H9 (cell line): ENCODE measurements at regions not wholly inside any gene's neighbourhood (a gene's known extent, or its start where the extent isn't known, plus 50 kb on each side); places are given as distances from the start of the nearest gene placed in this dataset.

ENCODE experiments used
- DNase-seq: peaks from one replicate; pipeline ENCODE4 v3.0.0-alpha.2; 2017
- H2AFZ ChIP-seq: one replicate; pipeline ENCODE4 v1.6.1; 2013; ENCODE audit warnings: mild to moderate bottlenecking, low read length, control low read depth, moderate library complexity
- H2AK5ac ChIP-seq: 2 replicates; pipeline ENCODE4 v1.6.1; 2013; ENCODE audit warnings: low read length, control low read depth, mixed read lengths; ENCODE audit not compliant: insufficient read length
- H2BK120ac ChIP-seq: one replicate; pipeline ENCODE4 v1.6.1; 2013; ENCODE audit warnings: low read depth, mild to moderate bottlenecking, low read length, control low read depth, inconsistent platforms; ENCODE audit not compliant: poor library complexity, severe bottlenecking
- H2BK12ac ChIP-seq: 2 replicates; pipeline ENCODE4 v1.6.1; 2013; ENCODE audit warnings: low read length, control low read depth, mixed read lengths, low read depth; ENCODE audit not compliant: insufficient read length
- H2BK15ac ChIP-seq: 2 replicates; pipeline ENCODE4 v1.6.1; 2013; ENCODE audit warnings: low read depth, low read length, control low read depth
- H2BK20ac ChIP-seq: one replicate; pipeline ENCODE4 v1.6.1; 2013; ENCODE audit warnings: low read depth, mild to moderate bottlenecking, low read length, control low read depth, inconsistent platforms; ENCODE audit not compliant: poor library complexity, severe bottlenecking
- H2BK5ac ChIP-seq: 2 replicates; pipeline ENCODE4 v1.6.1; 2013; ENCODE audit warnings: low read length, control low read depth, mixed read lengths; ENCODE audit not compliant: insufficient read length
- H3K14ac ChIP-seq: 2 replicates; pipeline ENCODE4 v1.6.1; 2013; ENCODE audit warnings: low read length, control low read depth; ENCODE audit not compliant: insufficient read depth
- H3K18ac ChIP-seq: 2 replicates; pipeline ENCODE4 v1.6.1; 2013; ENCODE audit warnings: low read depth, mild to moderate bottlenecking, mixed read lengths, low read length, control low read depth; ENCODE audit not compliant: insufficient read length
- H3K23ac ChIP-seq: 2 replicates; pipeline ENCODE4 v1.6.1; 2013; ENCODE audit warnings: low read length, control low read depth, mixed read lengths, low read depth; ENCODE audit not compliant: insufficient read length
- H3K23me2 ChIP-seq: 2 replicates; pipeline ENCODE4 v1.6.1; 2013; ENCODE audit warnings: low read depth, mild to moderate bottlenecking, mixed read lengths, low read length, control low read depth; ENCODE audit not compliant: insufficient read length, poor library complexity, severe bottlenecking
- H3K27ac ChIP-seq: 2 replicates; pipeline ENCODE4 v1.5.1; 2013; ENCODE audit warnings: low read length, control low read depth, mixed read lengths, low read depth; ENCODE audit not compliant: insufficient read length
- H3K27me3 ChIP-seq: 2 replicates; pipeline ENCODE4 v1.6.1; 2013; ENCODE audit warnings: low read length, control low read depth, inconsistent platforms; ENCODE audit not compliant: insufficient read depth
- H3K4ac ChIP-seq: 2 replicates; pipeline ENCODE4 v1.6.1; 2013; ENCODE audit warnings: low read depth, mild to moderate bottlenecking, control low read depth, inconsistent platforms, low read length, moderate library complexity
- H3K4me1 ChIP-seq: 2 replicates; pipeline ENCODE4 v1.6.1; 2013; ENCODE audit warnings: low read length, control low read depth, inconsistent platforms; ENCODE audit not compliant: insufficient read depth
- H3K4me2 ChIP-seq: 2 replicates; pipeline ENCODE4 v1.6.1; 2013; ENCODE audit warnings: low read length, control low read depth, mixed read lengths; ENCODE audit not compliant: insufficient read length, insufficient read depth
- H3K56ac ChIP-seq: 2 replicates; pipeline ENCODE4 v1.6.1; 2013; ENCODE audit warnings: low read depth, mild to moderate bottlenecking, mixed read lengths, low read length, control low read depth; ENCODE audit not compliant: insufficient read length
- H3K79me1 ChIP-seq: 2 replicates; pipeline ENCODE4 v1.6.1; 2013; ENCODE audit warnings: low read depth, mild to moderate bottlenecking, moderate library complexity, low read length, control low read depth, inconsistent platforms; ENCODE audit not compliant: insufficient read depth, poor library complexity, severe bottlenecking
- H3K79me2 ChIP-seq: 2 replicates; pipeline ENCODE4 v1.6.1; 2013; ENCODE audit warnings: low read length, control low read depth, inconsistent platforms; ENCODE audit not compliant: insufficient read depth
- H3K9ac ChIP-seq: 2 replicates; pipeline ENCODE4 v1.6.1; 2013; ENCODE audit warnings: low read length, control low read depth, mixed read lengths; ENCODE audit not compliant: insufficient read length; ENCODE audit errors: extremely low read depth
- H3K9me3 ChIP-seq: one replicate; pipeline ENCODE4 v1.6.1; 2013; ENCODE audit warnings: low read depth, low read length, inconsistent platforms; ENCODE audit not compliant: control insufficient read depth
- H3T11ph ChIP-seq: one replicate; pipeline ENCODE4 v1.6.1; 2013; ENCODE audit warnings: mild to moderate bottlenecking, low read length, control low read depth, inconsistent platforms
- H4K20me1 ChIP-seq: one replicate; pipeline ENCODE4 v1.6.1; 2013; ENCODE audit not compliant: control insufficient read depth, insufficient read length, insufficient read depth
- H4K5ac ChIP-seq: 2 replicates; pipeline ENCODE4 v1.6.1; 2013; ENCODE audit warnings: low read depth, mild to moderate bottlenecking, mixed read lengths, low read length, control low read depth; ENCODE audit not compliant: insufficient read length
- H4K8ac ChIP-seq: replicated peaks from 2 replicates; pipeline ENCODE4 v1.6.1; 2013; ENCODE audit warnings: low read length, control low read depth, mixed read lengths, low read depth; ENCODE audit not compliant: insufficient read length
- H4K91ac ChIP-seq: 2 replicates; pipeline ENCODE4 v1.6.1; 2013; ENCODE audit warnings: low read depth, mild to moderate bottlenecking, moderate library complexity, mixed read lengths, low read length, control low read depth; ENCODE audit not compliant: insufficient read length
- H3K27ac Mint-ChIP-seq, 3 experiments: 2 replicates in 2 of 3; 3 replicates in 1 of 3; pipeline ENCODE4 v1.8.0; 2020 to 2021; ENCODE audit warnings: mixed read lengths in 3 of 3, mild to moderate bottlenecking in 1 of 3, moderate library complexity in 1 of 3
- H3K27me3 Mint-ChIP-seq: 2 replicates; pipeline ENCODE4 v1.8.0; 2021; ENCODE audit warnings: low read depth, mild to moderate bottlenecking, moderate library complexity, mixed read lengths
- H3K36me3 Mint-ChIP-seq, 3 experiments: 2 replicates in 2 of 3; 3 replicates in 1 of 3; pipeline ENCODE4 v1.8.0; 2020 to 2021; ENCODE audit warnings: low read depth in 3 of 3, mixed read lengths in 3 of 3; ENCODE audit not compliant: insufficient read depth in 1 of 3
- H3K4me1 Mint-ChIP-seq, 2 experiments: 2 replicates each; pipeline ENCODE4 v1.8.0; 2020; ENCODE audit warnings: mixed read lengths in 2 of 2
- H3K4me3 Mint-ChIP-seq, 2 experiments: 2 replicates in 1 of 2; 3 replicates in 1 of 2; pipeline ENCODE4 v1.8.0; 2020 to 2021; ENCODE audit warnings: mild to moderate bottlenecking in 2 of 2, mixed read lengths in 2 of 2, moderate library complexity in 1 of 2
- H3K9me3 Mint-ChIP-seq, 2 experiments: 2 replicates in 1 of 2; 3 replicates in 1 of 2; pipeline ENCODE4 v1.8.0; 2020; ENCODE audit warnings: mild to moderate bottlenecking in 2 of 2, mixed read lengths in 2 of 2, moderate library complexity in 1 of 2
- CTCF ChIP-seq: fragments of 200-600 bp; sonication (generic); conservative IDR thresholded peaks from 3 replicates; pipeline ENCODE4 v1.8.0; 2021; ENCODE audit warnings: antibody characterized with exemption, mild to moderate bottlenecking
- WGBS: extraction: QIAGEN DNeasy Blood & Tissue Kit; methylation state at CpG from one replicate; pipeline ENCODE4 v1.1.7; 2013; ENCODE audit warnings: missing lambda C conversion rate, low lambda C conversion rate, mixed read lengths; ENCODE audit not compliant: insufficient read length; ENCODE audit errors: extremely low coverage; 5-methylcytosine and 5-hydroxymethylcytosine counted together

- Histone ChIP-seq H3K4me1 (no peaks in the 10 kb centered on the region), H3K23me2 (no peaks in the 10 kb centered on the region), H2AK5ac (no peak overlapping the region), H3K4ac (no peak overlapping the region), H3K23ac (no peak overlapping the region), H2BK20ac (no peak overlapping the region), H3K9me3 (no peaks in the 10 kb centered on the region), H2BK15ac (no peak overlapping the region), H3K27me3 (no peaks in the 10 kb centered on the region), H3K18ac (no peak overlapping the region), H4K20me1 (no peaks in the 10 kb centered on the region), H2BK12ac (no peak overlapping the region), H3K4me2 (no peak overlapping the region), H2BK120ac (no peak overlapping the region), H2BK5ac (no peak overlapping the region), H3K14ac (no peak overlapping the region), H3K9ac (no peak overlapping the region), H2AFZ (no peak overlapping the region), H3K56ac (no peak overlapping the region), H4K8ac (no peak overlapping the region), H3K79me2 (no peaks in the 10 kb centered on the region), H3K79me1 (no peaks in the 10 kb centered on the region), H3K27ac (no peak overlapping the region), H3T11ph (no peak overlapping the region), H4K91ac (no peak overlapping the region), H4K5ac (no peak overlapping the region)
- Mint-ChIP-seq H3K4me3 (no peak overlapping the region), H3K27me3 (no peaks in the 10 kb centered on the region), H3K27ac (no peak overlapping the region), H3K9me3 (peaks cover 0 to 4% of the 10 kb centered on the region in 2 experiments; a peak in 3 of 5 replicates), H3K4me1 (no peaks in the 10 kb centered on the region), H3K36me3 (peaks cover 0 to under 1% (median 0%) of the 10 kb centered on the region in 3 experiments; a peak in 1 of 7 replicates)
- TF ChIP-seq CTCF: no peak
- no CpG with 5 or more reads among the region's 2 CpGs for WGBS
- no peak for DNase-seq
These were observed 168.5 kb downstream of the NFKBIZ start for GRCh38 chr3:102017784-102018183.
